ENCODE measurements at regions not wholly inside any gene's neighbourhood (a gene's known extent, or its start where the extent isn't known, plus 50 kb on each side); places are given as distances from the start of the nearest gene placed in this dataset.
"Not testable (repeated sequence)": the region's sequence is repeated elsewhere in the genome, so short reads cannot be mapped to it uniquely, and the experiment has no call there.

DNA sequence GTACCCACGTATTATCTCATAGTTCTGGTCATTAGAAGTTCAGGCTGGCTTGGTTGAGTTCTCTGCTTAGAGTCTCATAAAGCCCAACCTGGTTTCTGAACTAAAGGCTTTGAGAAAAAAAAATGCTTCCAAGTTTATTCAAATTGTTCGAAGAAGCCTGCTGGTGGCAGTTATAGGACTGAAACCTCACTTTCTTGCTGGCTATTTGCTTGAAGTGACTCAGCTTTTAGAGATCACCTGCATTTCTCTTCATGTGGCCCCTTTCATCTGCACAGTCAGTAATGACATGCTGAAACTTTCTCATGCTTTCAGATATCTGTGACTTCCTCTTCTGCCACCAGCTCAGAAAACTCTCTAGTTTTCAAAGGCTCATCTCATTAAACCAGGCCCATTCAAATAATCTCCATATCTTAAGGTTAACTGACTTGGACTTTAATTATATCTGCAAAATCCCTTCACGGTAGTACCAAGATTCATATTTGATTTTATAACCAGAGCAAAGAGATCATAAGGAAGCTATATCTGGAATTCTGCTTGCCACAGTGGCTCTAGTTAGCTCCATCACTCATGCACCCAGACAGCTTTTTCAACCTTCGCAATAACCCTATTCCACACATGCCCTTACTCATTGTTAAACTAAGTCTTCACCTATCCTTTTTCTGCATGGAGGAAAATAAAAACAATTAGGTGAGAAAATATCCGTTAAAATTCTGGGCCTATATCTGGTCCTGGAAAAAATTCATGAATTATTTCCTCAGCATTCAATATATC, 433.8 kb upstream of the CBLB start:
- no peak for DNase-seq

DNA sequence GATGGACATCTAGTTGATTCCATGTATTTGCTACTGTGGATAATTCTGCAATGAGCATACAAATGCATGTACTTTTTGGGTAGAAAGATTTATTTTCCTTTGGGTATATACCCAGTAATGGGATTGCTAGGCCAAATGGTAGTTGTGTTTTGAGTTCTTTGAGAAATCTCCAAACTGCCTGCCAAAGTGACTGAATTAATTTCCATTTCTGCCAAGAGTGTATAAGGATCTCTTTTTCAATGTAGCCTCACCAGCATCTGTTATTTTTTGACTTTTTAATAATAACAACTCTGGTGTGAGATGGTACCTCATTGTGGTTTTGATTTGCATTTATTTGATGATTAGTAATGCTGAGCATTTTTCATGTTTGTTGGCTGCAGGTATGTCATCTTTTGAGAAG, 435.0 kb upstream of the CBLB start:
- no peak for DNase-seq

DNA sequence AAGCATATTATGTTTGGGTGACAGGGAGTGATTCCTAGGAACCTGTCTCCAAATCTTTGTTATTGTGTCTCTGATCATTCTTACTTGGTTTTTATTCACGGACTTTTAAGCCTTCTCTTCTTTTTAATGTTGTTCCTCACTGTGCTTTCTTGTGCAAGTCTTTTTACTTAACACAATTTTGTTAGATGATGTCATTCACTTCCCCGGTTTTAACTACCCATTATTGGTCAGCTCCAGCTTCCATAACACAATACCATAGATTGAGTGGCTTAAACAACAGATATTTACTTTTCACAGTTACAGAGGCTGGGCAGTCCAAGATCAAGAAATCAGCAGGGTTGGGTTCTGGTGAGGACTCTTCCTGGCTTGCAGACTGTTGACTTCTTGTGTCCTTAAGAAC, 436.3 kb upstream of the CBLB start:
- DNase-seq = no peak

DNA sequence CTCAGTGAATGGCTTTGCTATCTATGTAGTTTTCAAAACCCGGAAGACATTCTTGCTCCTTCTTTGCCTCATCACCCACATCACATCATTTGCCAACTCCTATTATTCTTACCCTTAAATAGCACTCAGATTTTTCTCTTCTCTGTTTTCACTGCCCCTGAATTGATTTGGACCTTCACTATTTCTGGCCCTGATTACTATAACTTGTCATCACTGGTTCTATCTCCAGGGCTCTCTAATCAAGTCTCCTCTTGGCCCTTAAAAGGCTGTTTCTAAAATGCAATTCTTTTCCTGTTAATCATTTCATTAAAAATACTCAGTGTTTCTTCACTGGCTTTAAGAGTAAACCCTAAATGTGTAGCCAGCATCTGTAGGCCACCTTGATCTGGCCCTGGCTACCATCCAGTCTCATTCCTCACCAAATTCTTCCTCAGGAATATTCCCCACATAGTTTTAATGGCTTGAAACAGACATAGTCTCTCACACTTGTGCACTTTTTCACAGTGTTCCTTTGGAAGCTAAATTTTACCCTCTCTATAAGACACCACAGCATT, 437.1 kb upstream of the CBLB start:
- DNase-seq = no peak

DNA sequence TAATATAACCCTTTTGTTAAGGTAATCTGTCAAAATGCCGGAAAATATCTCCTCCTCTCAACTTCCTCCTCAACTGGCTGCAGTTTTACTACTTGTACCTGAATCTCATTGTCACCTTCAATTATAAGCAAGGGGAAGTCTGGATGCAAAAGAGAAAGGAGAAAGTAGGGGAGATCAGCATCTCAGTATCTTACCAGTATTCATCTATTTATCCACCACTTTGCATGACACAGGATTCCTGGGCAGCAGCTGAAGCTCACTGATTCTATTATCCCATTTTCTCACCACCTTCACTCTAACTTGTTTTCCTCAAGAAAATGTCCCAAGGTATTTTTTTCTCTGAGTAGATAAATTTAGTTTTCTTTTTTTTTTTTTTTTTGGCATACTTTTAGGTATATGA, 440.5 kb upstream of the CBLB start:
- DNase-seq = no peak

DNA sequence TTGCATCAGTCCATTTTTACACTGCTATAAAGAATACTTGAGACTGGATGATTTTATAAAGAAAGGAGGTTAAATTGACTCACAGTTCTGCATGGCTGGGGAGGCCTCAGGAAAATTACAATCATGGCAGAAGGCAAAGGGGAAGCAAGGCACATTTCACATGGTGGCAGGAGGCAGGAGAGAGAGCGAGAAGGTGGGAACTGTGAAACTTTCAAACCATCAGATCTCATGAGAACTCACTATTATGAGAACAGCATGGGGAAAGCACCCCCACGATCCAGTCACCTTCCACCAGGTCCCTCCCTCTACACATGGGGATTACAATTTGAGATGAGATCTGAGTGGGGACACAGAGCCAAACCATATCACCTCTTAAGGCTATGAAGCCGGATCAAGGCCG, 441.0 kb upstream of the CBLB start:
- not testable (repeated sequence) for DNase-seq

DNA sequence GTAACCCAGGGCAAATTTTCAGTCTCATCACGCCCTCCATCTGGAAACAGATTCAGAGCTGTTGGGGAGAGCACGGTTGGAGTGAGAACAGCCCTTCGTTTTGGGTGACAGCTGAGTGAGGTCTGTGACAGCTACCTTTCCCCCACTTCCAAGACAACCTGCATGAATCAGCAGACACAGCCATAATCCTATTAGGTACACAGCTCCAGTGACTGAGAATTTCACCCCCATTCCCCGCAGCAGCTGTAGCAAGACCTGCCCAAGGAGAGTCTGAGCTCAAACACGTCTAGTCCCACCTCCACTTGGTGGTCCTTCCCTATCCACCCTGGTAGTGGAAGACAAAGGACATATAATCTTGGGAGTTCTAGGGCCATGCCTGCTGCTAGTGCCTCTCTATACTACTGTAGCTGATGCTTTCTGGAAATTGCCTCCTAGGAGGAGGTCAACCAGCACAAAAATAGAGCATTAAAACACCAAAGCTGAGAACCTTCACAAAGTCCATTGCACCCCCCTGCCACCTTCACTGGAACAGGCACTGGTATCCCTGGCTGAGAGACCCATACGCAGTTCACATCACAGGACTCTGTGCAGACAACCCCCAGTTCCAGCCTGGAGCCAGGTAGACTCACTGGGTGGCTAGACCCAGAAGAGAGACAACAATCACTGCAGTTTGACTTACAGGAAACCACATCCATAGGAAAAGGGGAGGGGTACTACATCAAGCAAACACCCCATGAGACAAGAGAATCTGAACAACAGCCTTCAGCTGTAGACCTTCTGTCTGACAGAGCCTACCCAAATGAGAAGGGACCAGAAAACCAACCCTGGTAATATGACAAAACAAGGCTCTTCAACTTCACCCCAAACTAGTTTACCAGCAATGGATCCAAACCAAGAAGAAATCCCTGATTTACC, 448.6 kb upstream of the CBLB start:
- DNase-seq = no peak

DNA sequence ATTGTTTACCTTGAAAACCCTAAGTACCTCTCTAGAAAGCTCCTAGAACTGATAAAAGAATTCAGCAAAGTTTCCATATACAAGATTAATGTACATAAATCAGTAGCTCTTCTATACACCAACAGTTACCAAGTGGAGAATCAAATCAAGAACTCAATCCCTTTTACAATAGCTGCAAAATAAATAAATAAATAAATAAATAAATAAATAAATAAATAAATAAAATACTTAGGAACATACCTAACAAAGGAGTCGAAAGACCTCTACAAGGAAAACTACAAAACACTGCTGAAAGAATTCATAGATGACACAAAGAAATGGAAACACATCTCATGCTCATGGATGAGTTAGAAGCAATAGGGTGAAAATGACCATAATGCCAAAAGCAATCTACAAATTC, 452.6 kb upstream of the CBLB start:
- not testable (repeated sequence) for DNase-seq

DNA sequence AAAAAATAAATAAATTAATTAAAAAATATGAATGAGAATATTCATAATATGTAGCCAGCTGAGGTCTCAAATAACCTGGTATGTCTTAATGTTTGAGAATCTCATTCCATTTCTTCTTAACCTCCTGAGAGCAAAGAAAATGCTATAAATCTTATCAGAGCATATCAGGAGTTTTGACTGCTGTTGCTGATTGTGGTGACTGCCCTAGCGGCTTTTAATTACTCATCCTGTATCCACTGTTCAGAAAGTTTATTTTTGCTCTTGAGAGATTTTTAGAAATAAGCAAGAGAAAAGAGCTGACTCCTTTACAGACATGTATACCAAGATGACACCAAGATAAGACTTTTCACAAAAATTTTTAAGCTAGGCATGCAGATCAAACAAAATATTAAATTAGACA, 454.8 kb upstream of the CBLB start:
- no peak for DNase-seq

DNA sequence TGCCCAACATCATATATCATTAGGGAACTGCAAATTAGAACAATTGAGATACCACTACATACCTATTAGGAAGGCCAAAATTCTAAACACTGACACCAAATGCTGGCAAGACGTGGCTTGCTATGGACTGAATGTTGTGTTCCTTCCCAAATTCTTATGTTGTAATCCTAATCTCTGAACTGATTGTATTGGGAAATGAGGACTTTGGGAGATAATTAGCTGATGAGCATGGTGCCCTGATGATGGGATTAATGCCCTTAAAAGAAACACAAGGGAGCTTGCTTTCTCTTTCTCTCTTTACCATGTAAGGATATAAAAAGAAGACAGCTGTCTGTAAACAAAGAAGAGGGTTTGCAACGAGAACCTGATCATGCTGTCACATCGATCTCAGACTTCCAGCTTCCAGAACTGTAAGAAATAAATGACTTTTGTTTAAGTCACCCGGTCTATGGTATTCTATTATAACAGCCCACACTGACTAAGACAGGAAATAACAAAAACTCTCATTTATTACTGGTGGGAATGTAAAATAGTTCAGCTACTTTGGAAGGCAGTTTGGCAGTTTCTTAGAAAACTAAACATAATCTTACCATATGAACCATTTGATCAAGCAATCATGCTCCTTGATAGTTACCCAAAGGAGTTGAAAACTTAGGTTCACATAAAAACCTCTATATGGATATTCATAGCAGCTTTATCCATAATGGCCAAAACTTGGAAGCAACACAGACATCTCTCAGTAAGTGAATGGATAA, 458.3 kb upstream of the CBLB start:
- DNase-seq = no peak

DNA sequence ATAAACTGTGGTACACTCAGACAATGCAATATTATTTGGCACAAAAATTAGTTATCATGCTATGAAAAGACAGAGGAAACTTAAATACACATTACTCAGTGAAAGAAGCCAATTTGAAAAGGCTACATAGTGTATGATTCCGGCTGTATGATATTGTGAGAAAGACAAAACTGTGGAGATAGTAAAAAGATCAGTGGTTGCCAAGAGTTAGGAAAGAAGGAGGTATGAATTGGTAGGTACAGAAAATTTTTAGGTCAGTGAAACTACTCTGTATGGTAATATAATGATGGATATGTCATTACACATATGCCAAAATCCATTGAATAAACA, 458.8 kb upstream of the CBLB start:
- DNase-seq = no peak

DNA sequence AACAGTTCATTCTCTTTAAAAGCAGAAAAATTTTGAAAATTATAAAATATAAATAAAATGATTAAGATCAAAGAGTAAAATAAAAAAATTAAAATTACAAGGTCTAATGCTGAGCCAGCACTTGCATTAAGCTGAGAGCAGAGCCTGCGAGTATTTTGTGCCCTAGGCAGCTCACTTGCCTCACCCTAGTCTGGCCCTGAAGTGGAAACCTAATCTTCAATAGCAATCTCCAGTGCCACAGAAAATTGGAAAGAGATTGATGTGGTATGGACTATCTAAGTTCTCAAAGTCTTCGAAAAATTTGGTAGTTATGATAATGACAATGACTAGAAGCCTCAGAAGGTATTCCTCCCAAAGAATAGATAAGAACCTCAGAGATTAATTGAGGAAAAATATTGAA, 459.4 kb upstream of the CBLB start:
- no peak for DNase-seq

DNA sequence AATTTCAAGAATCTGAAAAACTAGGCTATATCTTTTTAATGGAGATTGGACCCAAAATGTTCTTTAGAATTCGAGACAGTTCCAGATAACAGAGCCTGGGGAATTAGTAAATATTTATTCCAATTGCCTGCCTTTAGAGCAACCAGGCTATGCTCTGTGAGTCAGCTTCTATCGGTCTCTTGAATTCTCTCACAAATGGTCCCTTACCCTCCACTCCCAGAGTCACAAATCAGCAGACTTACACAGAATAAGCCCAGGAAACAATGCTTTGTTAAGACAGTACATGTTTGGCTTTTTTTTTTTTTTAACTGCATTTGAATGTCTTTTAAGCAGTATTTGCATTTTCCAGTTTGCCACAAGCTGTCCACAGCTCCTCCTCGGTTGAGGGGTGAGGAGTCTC, 460.7 kb upstream of the CBLB start:
- DNase-seq = no peak

DNA sequence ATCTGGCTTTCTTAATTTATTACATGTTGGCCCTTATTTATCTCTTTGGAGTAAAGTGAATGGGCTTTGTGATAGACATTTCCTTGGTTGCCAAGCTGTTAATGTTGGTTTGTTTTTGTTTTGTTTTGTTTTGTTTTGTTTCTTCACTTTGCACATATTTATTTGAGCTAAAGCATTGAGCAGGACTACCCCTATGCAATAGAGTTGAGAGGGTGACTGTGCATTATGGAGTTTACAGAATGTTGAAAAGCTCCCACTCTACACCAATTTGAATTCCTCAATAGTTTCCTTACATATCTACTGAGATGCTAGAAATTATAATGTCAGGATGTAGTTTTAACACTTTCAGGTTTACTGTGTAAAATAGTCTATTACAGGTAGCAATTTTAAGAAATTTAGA, 462.8 kb upstream of the CBLB start:
- DNase-seq = no peak

DNA sequence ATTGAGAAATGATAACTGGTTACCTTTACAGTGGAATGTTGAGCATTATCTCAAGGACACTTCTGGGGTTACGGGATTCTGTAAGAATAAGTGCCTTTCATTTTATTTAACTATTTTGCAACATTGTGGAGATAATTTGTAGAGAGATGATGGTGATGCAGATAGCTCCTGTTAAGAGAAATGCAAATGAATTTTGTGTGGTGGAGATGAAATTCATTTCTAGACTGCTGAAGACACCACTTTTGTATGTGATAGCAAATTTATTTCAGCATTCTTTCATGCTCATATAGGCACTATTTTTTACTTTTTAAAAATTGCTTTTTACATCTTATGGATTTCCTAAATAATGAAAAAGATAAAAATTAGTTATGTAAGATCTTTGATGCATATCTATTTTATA, 463.3 kb upstream of the CBLB start:
- no peak for DNase-seq

DNA sequence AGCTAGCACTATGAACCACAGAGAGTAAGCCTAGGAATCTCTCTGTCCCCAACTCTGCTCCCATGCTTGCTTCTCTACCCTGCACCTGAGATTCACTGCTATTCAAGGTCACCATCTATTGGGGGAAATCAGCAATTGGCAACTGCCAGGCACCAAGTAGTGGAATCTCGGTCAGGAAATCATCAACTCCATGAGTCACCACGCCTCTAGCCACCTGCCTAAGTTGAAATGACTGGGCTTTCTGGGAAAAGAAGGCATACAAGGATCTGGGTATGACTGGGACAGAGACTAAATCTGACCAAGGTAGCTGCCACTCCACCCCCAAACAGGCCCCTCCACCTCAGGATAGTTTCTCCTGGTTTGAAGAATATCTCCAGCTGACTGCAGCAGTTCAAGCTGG, 464.1 kb upstream of the CBLB start:
- no peak for DNase-seq

DNA sequence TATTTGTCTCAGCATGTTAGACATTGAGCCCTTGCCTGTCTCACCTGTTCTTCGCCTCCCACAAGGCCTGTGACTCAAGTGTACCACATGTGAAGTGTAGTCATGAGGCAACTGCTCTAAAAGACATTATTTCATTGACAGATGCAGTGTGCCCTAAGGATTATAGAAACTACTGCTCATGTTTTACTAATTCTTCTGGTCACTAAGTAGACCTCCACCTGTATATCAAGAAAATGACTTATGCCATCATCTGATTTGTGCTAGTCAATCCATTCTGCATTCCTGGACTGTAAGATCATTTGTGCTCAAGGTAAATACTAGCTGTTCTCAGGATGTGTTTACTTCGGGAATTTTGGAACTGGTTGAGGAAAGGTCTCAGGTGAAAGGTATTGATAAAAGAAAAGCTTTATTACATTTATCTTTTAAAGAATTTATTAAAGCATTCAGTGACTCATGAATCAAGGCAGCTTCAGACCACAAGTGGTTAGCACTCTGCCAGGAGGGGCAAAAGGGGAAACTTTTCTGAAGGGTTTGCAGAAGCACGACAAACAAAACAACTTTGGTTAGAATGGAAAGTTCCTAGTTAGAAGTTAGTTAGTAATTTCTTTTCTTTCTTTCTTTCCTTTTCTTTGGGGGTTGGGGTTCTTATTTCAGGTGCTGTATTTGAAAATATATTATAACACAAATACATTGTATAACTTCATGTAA, 465.3 kb upstream of the CBLB start:
- DNase-seq = no peak

DNA sequence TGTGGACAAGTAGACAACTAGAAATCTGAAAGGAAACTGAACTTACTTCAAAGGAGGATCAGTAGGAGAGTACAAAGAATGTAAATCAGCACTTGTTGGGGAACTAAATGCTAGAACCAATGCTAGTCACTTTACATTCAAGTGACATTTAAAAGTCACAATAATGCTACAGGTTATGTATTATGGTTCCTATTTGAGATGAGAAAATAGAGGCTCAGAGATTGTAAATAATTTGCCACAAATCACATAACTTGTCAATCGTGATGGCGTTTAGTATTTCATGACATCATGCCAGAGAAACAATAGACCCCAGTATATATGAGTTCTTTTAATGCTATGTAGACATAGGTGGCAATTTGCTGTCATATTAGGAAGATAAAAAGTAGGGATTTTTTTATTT, 467.8 kb upstream of the CBLB start:
- no peak for DNase-seq

DNA sequence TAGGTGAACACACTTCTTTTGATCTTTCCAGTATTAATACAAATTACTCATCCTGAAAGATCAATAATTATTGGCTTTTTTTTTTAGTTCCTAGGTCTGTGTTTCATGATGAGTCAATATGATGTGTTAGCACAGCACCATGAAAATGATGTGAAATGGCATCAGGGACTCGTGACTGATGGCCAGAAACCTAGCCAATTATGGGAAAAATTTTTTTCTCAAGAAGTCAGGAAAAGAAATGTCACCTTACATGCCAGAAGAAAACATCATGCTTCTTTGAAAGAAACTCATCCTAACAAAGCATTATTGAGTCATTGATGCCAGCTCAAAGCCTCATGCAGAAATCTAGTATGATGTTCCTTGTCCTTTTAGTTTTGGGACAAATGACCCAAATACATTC, 468.3 kb upstream of the CBLB start:
- DNase-seq = no peak

DNA sequence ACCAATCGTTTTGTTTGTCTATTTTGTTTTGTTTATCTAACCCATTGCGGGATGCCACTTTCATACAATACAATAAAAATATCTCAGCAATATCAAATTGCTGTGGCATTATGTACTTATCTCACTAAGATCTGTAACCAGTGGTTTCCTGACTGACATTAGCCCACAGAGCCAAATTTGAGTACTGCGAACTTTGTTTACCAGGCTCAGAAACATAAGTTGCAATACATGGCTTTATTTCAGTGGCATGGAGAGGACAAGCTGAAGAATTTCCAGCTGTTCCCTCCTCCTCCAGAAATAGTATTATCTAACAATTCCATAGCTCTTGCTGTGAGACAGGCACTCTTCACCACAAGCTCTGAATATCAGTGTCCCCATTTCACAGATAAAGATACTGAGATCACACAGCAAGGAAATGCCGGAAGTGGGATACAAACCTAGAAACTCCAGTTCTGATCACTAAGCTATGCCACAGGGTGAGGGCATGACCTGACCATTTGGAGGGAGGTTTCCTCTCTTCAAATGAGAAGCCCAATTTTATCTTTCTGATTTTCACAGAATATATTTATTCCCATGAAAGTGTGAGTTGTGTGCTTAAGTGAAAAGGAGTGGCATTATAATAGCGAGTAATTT, 469.9 kb upstream of the CBLB start:
- DNase-seq = no peak

DNA sequence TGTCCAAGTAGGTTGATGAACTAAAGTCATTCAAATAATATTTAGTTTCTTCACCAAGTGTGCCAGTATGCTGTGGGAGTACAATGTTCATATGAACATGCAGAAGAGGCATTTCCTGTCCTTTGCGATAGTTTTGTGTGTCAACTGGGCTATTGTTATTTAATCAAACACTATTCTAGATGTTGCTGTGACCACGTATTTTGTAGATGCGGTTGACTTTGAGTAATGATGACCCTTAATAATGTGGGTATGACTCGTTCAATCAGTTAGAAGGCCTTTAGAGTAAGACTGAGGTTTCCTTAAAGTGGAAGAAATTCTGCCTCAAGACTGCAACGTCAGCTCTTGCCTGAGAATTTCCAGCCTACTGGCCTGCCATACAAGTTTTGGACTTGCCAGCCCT, 470.7 kb upstream of the CBLB start:
- no peak for DNase-seq

All from amygdala (tissue), 56 donors.